RWPE1 (cell line): ENCODE measurements at regions not wholly inside any gene's neighbourhood (a gene's known extent, or its start where the extent isn't known, plus 50 kb on each side); places are given as distances from the start of the nearest gene placed in this dataset.
A peak's percentile ranks its signal among the peaks of the same experiment; 100 is the strongest.

ENCODE experiments used
- CTCF ChIA-PET: fragments of 350-600 bp; sonication (Branson Sonifier 250); formaldehyde crosslinking; extraction: SDS; loops from one replicate; lab custom pipeline; 2021; lab: Yijun Ruan, JAX
- POLR2A ChIA-PET: fragments of 400-600 bp; formaldehyde crosslinking; extraction: SDS; loops from one replicate; lab custom pipeline; 2020; ENCODE audit warnings: antibody characterized with exemption; ENCODE audit not compliant: low non-redundant PET; lab: Yijun Ruan, JAX
- DNase-seq: peaks from one replicate; pipeline ENCODE4 v3.0.0; 2012; ENCODE audit warnings: low spot score
- H3K27ac ChIP-seq: fragments of 450-650 bp; 2 replicates; pipeline ENCODE4 v1.5.1; 2017
- CTCF ChIP-seq: fragments of 450-650 bp; conservative IDR thresholded peaks from 2 replicates; pipeline ENCODE4 v1.5.1; 2017; ENCODE audit warnings: low read depth, mild to moderate bottlenecking

DNA sequence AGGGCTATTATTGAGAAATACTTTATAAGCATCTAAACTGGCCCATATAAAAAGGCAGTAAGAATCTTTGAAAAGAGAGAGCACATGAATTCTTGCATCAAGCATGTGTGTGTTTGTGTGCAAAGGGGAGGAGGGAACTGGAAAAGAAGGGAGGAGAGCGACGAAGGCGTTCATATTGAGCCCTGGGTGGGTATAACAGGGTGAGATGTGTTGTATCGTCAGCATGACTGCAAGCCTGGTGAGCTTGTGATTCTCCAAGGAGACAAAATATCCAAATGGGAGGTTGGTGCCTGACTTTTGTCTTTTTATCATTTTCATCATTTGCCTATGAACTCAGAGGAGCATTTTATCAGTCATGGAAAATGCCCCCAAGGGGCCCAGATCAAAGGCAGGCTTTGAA lies 70.8 kb upstream of the PMFBP1 start:
- POLR2A ChIA-PET, result no interaction called here
- no peak overlapping the region for H3K27ac ChIP-seq
- no peak for TF ChIP-seq CTCF
- DNase-seq, result no peak
- CTCF ChIA-PET, result interaction anchor here (0.8 to 1.3 kb wide), 2 partner anchors 113 to 118 kb away, joined by 3 to 5 read pairs; no protein-coding TSS in a partner anchor

- ChIA-PET POLR2A (no interaction called here), CTCF (interaction anchor here (0.5 to 1.3 kb wide), 8 partner anchors 19 to 231 kb away, joined by 3 to 5 read pairs (median 4); no protein-coding TSS in a partner anchor)
- DNase-seq, result peak; percentile 52
- no peak overlapping the region for H3K27ac ChIP-seq
- peak; percentile 75 for TF ChIP-seq CTCF
These were observed 70.0 kb upstream of the PMFBP1 start for GRCh38 chr16:72241930-72242329.

GRCh38 chr16:72241008-72241407 lies 69.1 kb upstream of the PMFBP1 start:
- POLR2A ChIA-PET, result no interaction called here
- H3K27ac ChIP-seq, result no peak overlapping the region
- CTCF ChIA-PET, result interaction anchor here (0.6 kb wide), 1 partner anchor 11 kb away, joined by 5 read pairs; no protein-coding TSS in a partner anchor
- DNase-seq, result no peak
- TF ChIP-seq CTCF, result no peak

DNA sequence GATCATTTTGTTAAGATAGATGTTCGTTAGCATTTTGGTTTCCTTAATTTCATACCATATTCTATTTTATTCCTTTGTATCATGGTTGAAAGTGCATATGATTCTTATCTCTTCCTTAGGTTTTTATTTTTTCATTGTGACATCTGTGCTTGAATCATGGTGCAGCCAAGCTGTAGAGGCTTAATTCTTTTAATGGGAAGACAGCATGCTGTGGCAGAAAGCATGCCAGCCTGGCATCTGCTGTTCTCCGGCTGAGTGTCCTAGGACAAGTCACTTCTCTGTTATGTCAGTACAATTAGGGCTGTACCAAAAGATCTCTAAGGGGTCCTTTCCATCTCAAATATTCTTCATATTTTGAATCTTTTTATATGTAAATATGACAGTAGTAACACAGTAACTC lies 68.5 kb upstream of the PMFBP1 start:
- no peak for TF ChIP-seq CTCF
- no peak overlapping the region for H3K27ac ChIP-seq
- ChIA-PET CTCF (interaction anchor here (0.7 kb wide), 1 partner anchor 124 kb away, joined by 4 read pairs; no protein-coding TSS in a partner anchor), POLR2A (no interaction called here)
- DNase-seq, result no peak

DNA sequence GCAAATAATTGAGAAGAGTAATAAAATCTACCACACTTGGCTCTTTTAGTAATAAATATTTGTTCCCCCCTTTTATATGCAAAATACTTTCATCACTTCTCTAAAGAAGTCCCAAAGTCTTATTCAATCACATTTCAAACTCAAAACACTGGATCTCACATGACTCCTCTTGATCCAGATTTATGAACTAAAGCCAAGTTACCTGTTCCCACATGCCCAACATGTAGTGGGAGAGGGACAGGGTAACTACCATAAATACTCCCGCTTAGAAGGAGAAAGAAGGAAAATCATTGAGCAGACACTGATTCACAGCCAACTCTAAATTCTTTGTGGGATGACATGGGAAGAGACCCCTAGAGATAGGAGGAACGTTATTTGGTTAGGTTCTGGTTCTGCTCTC lies 64.9 kb upstream of the PMFBP1 start:
- H3K27ac ChIP-seq, result no peak overlapping the region
- DNase-seq, result peak; percentile 18
- CTCF ChIA-PET, result interaction anchor here (0.6 kb wide), 1 partner anchor 714 kb away, joined by 4 read pairs; no protein-coding TSS in a partner anchor
- TF ChIP-seq CTCF, result no peak
- POLR2A ChIA-PET, result no interaction called here

GRCh38 chr16:72234387-72234786 lies 62.4 kb upstream of the PMFBP1 start:
- H3K27ac ChIP-seq, result no peak overlapping the region
- ChIA-PET CTCF (no interaction called here), POLR2A (no interaction called here)
- no peak for DNase-seq
- TF ChIP-seq CTCF, result no peak
